HK-2 (cell line): ENCODE measurements at regions not wholly inside any gene's neighbourhood (a gene's known extent, or its start where the extent isn't known, plus 50 kb on each side); places are given as distances from the start of the nearest gene placed in this dataset.
"Not testable (repeated sequence)": the region's sequence is repeated elsewhere in the genome, so short reads cannot be mapped to it uniquely, and the experiment has no call there.

Experiments used
- DNase-seq: peaks from one replicate; pipeline ENCODE4 v3.0.0-alpha.2; 2018; ENCODE audit not compliant: unreplicated experiment

- no peak for DNase-seq
Observed at GRCh38 chr16:25637236-25637635, 54.5 kb upstream of the HS3ST4 start.

DNA sequence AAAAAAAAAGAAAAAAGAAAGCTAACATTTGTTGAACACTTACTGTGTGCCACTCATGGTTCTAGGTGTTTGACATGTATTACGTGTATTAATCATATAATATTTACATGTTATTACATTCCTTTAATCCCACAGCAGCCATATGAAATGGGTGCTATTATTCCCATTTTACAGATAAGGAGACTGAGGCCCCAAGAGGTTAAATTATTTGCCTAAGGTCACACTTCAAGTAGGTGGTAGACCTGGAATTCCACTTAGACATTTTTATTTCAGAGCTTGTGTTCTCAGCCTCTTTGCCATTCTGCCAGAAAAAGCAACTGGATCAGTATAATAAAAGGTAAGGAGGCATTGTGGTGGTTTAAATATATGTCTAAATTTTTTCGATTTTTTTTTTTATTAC is 55.1 kb upstream of the HS3ST4 start:
- DNase-seq: no peak

DNA sequence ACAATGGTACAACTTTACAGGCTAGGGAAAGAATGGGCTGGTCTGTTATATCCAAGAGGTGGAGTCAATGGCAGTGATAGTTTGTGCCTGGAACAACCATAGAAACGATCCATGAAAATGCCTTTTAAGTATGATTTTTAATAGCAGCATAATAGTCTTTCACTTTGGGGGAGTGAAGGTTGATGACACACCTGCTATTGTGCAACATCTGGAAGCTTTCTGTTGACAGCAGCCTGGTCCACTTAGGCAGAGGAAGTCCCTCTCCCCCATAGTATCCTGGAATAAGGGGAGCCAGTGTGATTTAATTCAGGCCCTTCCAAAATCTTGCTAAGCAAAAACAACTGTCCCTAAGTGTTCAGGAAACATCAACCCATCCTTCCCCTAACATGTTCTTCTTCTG is 56.3 kb upstream of the HS3ST4 start:
- DNase-seq: no peak

DNA sequence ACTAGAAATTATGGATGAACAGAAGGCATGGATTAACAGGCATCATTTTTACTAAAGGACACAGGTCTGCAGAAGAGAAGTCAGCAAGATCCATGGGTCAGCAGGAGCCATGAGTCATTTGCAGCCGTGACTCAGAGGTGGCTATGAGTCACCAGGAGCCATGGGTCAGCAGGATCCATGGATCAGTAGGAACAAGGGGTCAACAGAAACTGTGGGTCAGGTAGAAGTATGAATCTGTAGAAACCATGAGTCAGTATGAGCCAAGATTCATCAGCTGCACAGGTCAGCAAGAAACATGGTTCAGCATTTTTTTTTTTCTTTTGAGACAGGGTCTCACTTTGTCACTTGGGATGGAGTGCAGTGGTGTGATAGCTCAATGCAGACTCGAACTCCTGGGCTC is 58.2 kb upstream of the HS3ST4 start:
- DNase-seq: peak; percentile 0

- DNase-seq: no peak
Observed at GRCh38 chr16:25628766-25629165, 63.0 kb upstream of the HS3ST4 start.

DNA sequence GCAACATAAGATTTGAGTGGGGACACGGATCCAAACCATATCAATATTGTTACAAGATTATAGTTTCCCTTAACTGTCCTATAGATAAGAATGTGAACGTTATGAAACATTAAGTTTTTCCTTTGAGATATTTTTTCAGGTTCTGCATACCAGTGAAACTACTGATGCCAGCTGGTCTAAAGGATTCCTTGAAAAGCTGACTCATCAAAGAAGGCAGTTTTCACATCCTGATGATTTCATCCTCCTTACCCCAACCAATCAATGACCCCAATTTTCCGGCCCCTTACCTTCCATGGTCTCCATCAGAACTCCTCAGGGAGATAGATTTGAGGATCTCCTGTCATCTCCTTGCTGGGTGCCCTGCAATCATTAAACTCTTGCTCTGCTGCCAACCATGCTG is 64.1 kb upstream of the HS3ST4 start:
- no peak for DNase-seq

DNA sequence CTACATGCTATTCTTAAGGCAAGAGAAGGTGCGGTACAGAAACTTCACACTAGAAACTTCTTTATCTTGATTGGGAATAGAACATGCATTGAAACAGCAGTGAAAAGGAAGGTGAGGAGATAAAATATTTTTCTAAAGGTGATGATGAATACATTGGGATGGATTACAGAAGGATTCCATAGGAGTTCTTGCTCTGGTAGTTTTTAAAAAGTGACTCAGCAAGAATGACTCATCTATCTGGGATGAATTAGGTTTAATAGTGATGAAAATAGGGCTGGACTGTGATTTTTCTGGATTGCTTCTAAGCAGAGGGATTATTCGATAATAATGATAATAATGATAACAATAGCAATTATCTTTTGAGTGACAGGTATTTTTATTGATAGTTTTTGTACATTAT is 65.6 kb upstream of the HS3ST4 start:
- DNase-seq: no peak

DNA sequence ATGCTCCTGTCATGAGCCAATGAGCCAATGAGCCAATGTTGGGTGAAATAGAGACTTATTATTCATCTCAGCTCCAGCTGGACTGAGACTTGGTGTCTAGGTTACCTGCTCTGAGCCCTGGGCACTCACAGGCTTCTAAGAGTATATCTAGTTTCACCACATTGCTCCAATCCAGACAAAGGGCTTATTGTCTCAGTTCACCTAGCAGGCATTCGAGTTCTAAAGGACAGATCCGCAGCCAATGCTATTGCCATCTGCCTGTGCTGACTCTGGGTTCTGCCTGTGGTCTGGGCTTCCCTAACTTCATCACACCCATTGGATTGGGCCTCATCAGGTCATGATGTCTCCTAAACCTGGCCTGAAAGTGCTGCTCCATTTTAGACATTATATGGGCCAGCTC is 66.1 kb upstream of the HS3ST4 start:
- no peak for DNase-seq

DNA sequence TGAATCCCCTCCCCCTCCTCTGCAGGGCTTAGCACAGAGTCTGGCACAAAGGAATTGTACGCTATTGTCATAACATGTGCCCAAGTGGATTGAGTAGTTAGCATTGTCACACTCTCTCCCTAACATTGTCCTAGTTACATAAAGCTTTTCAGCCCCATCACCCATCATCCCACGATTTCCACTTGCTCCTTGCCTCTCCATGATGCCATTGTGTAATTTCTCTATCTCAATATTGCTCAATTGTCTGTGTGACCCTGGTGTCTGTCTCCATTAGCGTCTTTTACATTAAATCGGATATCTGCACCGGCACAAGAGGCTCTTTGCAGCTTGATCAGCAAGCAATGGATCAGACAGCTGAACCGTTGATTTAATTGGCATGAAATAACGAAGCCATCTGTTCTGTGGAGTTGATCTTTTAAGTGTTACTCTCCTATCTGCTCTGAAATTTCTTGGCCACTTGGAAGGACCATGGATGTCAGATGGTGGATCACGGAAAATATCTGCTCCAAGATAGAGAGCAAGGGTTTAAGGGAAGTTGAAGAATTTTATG is 77.0 kb upstream of the HS3ST4 start:
- no peak for DNase-seq

DNA sequence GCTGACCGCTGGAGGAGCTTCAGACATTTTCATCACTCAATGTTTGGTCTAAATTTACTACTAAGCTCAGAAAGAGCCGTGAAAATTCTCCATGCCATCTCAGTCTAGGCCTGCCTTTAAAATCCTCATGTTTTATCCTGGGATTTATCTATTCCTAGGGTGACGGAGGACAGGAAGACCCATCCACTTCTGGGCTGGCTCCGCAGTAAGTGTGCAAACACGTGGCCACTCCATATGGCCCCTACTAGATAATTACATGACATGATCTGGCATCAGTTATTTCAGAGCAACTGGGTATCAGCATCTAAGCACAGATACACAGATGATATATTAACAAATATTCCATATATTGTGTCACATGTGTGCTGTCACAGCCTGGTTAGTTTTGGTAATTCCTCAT is 77.8 kb upstream of the HS3ST4 start:
- DNase-seq: no peak

DNA sequence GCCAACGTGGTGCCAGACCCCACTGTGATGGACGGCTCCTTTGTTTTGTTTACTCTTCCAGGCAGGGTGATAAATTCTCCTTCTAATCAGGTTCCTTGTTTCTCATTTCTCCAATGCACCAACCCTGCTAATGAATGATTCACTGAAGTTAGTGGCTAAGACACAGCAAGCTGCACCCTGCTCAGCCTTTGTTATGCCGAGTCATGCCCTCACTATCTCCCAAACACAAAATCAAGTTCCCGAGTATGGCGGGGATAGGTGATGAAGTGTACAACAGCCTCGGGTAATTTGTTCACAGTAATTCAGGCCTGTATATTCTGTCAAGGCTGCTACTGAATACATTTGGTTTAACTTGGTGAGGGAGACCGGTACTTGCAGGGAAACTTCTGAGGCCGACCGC is 83.8 kb upstream of the HS3ST4 start:
- no peak for DNase-seq

- no peak for DNase-seq
Observed at GRCh38 chr16:25606069-25606468, 85.7 kb upstream of the HS3ST4 start.

DNA sequence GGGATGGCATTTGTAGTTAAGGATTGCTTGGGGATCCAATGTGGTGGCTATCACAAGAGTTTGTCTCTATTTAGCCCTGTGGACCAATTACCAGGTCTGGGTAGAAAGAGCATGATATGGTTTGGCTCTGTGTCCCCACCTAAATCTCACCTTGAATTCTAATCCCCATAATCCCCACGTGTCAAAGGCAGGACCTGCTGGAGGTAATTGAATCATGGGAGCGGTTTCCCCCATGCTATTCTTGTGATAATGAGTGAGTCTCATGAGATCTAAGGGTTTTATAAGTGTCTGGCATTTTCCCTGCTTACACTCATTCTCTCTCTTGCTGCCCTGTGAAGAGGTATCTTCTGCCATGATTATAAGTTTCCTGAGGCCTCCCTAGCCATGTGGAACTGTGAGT is 86.4 kb upstream of the HS3ST4 start:
- no peak for DNase-seq

DNA sequence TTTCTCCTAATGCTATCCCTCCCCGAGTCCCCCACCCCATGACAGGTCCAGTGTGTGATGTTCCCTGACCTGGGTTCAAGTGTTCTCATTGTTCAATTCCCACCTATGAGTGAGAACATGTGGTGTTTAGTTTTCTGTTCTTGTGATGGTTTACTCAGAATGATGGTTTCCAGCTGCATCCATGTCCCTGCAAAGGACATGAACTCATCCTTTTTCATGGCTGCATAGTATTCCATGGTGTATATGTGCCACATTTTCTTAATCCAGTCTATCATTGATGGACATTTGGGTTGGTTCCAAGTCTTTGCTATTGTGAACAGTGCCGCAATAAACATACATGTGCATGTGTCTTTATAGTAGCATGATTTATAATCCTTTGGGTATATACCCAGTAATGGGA is 90.5 kb upstream of the HS3ST4 start:
- DNase-seq: not testable (repeated sequence)

GRCh38 chr16:25596194-25596593 is 95.6 kb upstream of the HS3ST4 start:
- no peak for DNase-seq

DNA sequence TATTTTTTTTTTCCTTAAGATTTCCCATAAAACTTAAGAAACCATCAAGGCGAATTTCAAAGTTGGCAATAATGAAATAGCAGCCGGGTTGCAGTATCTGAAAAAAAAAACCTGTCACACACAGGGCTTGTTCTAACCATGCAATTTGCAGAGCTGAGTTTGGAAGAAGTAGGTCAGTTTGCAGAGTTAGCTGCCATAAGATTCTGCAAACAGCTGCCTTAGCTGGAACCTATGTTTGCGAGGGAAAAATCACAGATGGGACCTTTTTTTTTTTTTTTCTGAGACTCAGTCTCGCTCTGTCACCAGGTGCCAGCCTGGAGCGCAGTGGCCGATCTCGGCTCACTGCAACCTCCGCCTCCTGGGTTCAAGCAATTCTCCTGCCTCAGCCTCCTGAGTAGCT is 98.5 kb upstream of the HS3ST4 start:
- no peak for DNase-seq

DNA sequence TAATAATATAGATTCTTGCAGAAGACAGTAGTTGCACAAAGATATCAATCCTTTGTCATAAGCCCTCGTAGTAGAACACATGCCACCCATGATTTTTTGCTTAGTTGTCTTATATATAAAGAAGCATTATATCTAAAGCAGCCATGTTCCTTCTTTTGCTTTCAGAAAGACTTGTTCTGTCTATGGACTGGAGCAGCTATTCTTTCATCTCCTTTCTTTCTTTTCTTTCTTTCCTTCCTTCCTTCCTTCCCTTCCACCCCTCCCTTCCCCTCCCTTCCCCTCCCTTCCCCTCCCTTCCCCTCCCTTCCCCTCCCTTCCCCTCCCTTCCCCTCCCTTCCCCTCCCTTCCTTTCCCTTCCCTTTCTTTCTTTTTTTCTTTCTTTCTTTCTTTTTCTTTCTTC is 104.0 kb upstream of the HS3ST4 start:
- DNase-seq: no peak

- no peak for DNase-seq
Observed at GRCh38 chr16:25586826-25587225, 104.9 kb upstream of the HS3ST4 start.

- no peak for DNase-seq
Observed at GRCh38 chr16:25585526-25585925, 106.2 kb upstream of the HS3ST4 start.

DNA sequence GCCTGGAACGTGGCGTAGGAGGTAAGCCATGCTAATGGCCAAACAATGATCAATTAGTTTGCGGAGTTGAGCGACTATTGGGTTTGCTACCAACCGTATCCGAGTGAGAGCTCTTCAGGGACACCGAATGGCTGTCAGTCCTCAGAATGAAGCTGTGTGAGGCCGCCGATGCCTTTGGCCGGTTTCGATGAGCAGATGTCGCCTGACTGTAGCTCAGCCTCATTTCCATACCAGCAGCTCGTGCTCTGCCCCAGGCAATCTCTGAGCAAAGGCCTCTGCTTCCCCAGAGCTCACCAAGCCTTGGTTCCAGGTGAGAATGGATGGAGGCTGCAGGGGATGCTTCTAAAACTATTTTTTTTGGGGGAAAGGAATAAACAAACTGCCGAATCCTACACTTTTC is 111.7 kb upstream of the HS3ST4 start:
- no peak for DNase-seq

- no peak for DNase-seq
Observed at GRCh38 chr16:25575363-25575762, 116.4 kb upstream of the HS3ST4 start.

GRCh38 chr16:25571712-25572111 is 120.0 kb upstream of the HS3ST4 start:
- no peak for DNase-seq

GRCh38 chr16:25570131-25570530 is 121.6 kb upstream of the HS3ST4 start:
- DNase-seq: no peak

GRCh38 chr16:25568991-25569390 is 122.8 kb upstream of the HS3ST4 start:
- no peak for DNase-seq

GRCh38 chr16:25566183-25566582 is 125.6 kb upstream of the HS3ST4 start:
- no peak for DNase-seq
